ENCODE measurements at regions not wholly inside any gene's neighbourhood (a gene's known extent, or its start where the extent isn't known, plus 50 kb on each side); places are given as distances from the start of the nearest gene placed in this dataset.
"Not testable (repeated sequence)": the region's sequence is repeated elsewhere in the genome, so short reads cannot be mapped to it uniquely, and the experiment has no call there.

DNA sequence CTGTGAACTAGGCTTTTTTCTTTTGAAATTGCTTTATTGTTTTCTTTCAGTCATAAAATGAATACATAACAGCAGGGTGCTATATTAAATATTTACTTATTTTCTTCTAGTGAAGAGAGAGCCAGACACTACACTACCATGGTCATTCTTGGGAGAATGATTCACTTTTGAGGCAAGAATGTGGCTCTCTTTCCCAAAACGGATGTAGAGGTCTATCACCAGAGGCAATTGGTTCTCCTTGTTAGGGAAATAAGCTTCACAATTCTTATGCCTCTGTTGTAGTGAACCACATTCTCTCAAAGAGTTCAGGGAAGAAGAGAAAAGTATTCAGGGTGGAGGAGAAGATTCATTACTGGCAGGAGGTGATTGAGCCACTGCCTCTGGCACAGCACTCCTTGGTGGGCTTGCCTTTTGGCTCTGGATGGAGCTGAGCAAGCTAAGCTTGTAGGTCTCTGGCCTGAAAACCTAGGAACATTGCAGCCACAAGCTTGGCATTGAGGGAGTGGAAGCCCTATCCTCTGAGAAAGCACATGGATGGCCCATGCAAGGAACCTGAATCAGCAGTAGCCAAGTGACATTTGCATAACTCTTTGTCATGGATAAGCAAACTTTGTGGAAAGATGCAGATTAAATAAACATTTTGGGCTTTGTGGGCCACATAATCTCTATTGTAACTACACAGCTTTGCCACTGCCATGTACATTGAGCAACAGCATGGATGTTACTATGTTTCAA is 179.0 kb upstream of the TNC start:
- FAIRE-seq = no peak
- DNase-seq (ENCODE audit: insufficient read length, low spot score) = no peak

DNA sequence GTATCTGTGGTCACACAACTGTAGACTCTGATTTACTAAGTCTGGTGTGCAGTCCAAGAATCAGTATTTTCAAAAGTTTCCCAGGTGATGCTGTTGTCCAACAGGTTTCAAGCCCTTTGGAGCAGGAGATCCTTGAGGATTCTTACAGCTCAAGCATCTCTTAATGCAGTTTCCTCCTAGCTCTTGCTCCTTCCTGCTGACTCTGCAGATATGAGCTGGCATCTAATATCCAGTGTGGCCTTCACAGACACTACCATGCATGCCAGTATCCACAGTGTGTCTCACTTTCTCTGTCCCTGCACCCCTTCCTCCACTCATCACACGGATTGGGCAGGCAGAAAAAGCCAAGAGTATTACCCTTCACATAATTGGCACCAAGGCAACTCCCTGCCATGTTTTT is 182.2 kb upstream of the TNC start:
- DNase-seq (ENCODE audit: insufficient read length, low spot score) = no peak
- FAIRE-seq = no peak

DNA sequence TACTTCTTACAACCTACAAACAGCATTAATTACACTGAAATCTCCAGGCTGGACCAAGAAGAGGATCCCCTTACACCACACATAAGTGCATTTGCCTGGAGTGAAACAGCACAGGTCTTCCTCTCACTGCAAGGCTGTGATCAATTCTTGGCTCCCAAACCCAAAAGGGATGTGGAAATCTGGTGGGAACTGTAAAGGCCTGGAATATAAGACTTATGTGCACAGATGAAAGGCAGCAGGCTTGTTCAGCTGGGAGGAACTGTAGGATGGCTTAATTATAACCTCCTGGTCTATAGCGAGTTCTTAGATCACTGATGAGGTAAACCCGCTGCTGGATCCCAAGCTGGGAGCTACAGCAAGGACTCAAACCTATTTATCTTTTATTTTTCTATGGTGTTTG is 182.9 kb upstream of the TNC start:
- FAIRE-seq = no peak

DNA sequence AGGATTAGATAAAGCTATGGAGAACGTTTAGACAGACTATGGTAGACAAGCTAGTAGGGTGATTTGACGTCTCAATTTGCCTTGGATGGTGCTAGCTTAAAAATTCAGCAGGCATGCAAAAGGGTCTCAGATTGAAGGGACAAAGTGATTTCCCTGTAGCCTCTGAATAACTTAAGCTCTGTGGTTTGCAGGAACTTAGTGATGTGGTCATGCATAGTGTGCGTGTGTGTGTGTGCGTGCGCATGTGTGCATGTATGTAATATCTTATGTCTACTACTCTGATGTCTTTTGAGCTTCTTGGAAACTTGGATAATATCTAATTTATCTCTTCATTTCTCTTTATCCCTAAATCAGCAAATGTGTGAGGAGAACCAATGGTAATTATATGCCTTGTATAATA is 183.6 kb upstream of the TNC start:
- FAIRE-seq (no peak), DNase-seq (ENCODE audit: insufficient read length, low spot score) (no peak)

More for the DNA sequence above, 182.9 kb upstream of the TNC start:
- DNase-seq (ENCODE audit: insufficient read length, low spot score) = no peak

DNA sequence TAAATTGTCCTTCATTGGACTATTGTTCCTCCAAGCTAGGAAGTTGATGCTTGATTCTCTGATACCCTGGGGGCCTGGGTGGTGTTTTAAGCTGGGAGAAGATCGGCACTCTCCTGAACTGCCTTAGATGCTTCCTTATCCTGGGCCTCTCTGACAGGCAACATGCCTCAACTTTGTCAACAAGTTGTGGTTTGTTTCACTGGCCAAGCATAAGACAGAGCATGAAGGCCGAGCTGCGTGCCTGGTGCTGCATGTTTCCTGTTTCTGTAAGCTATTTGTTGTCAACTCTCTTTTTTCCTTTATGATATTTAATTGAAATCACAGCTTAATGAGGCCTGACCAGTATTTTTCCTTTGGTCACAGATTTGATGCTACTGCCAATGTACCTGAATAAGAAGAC is 187.6 kb upstream of the TNC start:
- DNase-seq (ENCODE audit: insufficient read length, low spot score) (no peak), FAIRE-seq (no peak)

DNA sequence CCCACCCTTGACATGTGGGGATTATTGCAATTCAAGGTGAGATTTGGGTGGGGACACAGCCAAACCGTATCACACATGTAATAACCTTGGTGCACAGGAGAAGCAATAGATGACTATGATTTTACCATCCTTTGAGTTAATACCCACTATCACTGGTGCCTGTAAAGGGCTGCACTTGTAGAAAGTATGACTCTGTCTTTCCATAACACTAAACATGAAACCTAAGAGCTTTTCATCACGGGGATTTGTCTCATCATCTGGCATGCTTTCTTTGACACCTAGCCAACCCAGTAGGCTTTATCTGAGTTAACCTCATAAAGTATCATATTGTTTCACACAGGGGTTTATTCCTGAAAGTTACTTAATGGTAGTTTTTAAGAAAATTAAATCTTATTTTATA is 188.9 kb upstream of the TNC start:
- FAIRE-seq (no peak), DNase-seq (ENCODE audit: insufficient read length, low spot score) (no peak)

DNA sequence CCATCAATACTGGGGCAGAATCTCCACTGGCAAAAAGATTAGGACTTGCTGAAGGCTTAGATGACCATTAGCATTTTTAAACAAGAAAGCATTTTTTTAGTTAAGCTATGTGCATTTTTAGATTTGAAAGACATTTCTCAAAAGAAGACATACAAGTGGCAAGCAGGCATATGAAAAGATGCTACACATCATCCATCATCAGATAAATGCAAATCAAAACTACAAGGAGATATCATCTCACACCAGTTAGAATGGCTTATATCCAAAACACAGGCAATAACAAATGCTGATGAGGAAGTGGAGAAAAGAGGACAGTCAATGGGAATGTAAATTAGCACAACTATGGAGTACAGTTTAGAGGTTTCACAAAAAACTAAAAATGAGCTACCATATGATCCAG is 195.6 kb upstream of the TNC start:
- DNase-seq (ENCODE audit: insufficient read length, low spot score) (no peak), FAIRE-seq (no peak)

DNA sequence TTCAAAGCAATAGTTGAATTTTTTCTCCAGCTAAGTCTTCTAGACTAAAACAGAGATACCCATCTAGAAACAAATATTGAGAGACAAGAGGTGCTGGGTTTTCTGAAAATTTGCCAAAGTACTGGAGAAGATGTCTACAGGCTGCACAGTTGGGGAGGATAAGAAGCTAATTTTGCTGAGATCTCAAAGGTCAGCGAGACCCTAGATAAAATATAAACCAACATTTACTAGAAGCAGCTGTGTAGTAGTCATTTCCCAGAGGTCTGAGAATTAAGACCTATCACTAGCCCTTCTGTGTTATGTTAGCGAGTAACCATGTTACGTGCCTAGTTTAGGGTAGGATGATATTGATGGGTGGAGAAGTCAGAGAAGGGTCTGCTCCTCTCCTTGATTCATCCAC is 208.5 kb upstream of the TNC start:
- FAIRE-seq (no peak), DNase-seq (ENCODE audit: insufficient read length, low spot score) (no peak)

DNA sequence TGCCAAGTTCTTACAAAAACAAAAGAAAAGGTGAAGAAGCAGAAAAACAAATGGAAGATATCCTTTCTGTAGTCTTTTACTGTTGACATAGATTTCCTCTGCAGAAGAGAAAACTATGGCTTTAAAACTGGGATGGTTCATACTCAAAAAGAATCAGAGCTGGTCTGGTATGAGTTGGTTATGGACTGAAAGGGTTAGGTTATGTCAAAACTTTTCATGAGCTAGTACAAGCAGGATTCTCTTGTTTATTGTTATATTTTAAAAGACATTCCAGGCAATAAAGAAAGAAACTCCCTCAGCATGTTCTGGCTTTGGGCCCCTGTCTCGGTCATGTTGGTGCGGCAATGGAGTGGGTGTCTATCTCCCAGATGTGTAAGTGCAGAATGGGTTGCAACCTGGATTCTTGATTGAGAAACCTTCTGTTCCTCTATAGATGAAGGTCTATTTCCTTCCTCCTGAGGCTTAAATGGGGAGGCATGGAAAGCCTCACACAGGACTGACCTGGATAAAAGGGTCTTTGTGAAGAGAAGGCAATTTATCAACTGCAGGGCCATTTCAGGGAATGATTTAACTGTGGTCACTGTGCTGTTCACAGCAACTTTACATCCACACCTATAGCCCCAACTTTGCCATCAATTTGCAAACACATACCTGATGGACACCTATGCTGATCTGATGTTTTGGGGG is 209.6 kb upstream of the TNC start:
- FAIRE-seq = no peak

DNA sequence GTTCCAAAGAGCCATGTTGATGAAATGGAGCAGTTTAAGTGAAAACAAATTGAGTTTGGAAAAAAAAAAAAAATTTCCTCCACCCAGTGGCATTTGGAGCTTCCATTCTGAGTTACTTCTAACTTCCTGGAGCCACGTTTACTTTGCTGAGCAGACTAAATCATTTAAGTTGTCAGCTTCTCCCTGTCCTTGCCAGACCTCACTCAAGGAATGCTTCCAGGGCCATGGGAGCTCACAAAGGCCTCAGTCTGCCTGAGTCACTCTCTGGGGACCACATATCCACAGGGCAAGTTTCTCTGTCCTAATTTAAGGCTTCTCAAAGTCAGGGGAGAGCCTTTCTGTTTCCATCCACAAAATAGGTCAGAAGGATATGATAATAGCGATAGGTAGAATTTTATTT is 210.3 kb upstream of the TNC start:
- FAIRE-seq (no peak), DNase-seq (ENCODE audit: insufficient read length, low spot score) (no peak)

More for the DNA sequence above, 209.6 kb upstream of the TNC start:
- no peak for DNase-seq (ENCODE audit: insufficient read length, low spot score)

DNA sequence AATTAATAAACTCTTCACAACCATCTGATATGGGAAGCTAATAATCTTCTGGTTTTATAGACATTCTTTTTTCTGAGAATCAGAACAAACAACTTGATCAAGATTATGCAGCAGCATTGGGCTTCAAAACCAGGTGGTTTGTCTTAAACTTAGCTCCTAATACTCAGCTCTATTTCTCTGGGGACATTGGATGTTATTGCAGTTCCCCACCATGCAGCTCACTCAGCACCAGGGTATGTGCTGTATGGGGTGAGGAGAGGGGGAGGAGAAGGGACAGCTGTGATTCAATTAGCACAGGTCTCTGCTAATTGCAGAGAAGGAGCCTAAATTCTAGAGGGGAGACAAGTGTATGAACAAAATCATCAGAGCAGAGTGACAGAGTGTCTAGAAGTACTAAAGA is 210.7 kb upstream of the TNC start:
- FAIRE-seq (no peak), DNase-seq (ENCODE audit: insufficient read length, low spot score) (no peak)

DNA sequence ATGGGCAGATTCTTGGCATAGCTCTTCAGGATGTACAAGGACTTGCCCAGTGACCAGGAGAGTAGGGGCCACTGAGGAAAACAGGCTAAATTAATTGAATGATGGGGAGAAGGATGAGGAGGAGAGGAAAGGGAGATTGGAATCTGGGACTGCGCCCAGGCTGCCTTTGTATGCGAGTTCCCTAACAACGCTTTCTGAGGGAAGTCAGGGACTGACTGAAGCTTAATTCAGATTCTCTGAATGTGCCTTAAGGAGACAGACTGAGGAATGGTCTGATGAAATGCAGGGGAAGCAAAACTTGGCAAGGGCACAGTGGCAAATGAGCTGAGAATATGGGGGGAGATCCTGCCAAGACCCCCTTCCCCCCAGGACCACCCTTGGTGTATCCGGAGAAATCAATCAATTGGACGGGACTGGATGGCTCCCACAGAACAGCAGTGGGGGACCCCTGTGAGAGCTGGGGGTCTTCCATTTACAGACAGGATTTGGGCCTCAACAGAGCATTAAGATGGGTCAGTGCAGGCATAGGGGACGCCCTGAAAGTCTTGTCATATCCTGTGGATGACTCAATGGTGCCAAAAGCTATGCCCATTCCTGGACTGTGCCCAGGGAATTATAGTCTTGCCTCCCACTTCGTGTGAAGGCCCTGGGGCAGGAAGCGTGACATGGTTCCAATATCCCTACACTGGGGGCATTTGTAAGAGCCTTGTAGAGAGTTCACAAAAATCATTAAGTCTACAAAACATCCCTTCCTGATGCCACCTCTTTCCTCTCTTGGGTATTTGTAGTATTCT is 215.5 kb upstream of the TNC start:
- FAIRE-seq = no peak
- DNase-seq (ENCODE audit: insufficient read length, low spot score) = no peak

DNA sequence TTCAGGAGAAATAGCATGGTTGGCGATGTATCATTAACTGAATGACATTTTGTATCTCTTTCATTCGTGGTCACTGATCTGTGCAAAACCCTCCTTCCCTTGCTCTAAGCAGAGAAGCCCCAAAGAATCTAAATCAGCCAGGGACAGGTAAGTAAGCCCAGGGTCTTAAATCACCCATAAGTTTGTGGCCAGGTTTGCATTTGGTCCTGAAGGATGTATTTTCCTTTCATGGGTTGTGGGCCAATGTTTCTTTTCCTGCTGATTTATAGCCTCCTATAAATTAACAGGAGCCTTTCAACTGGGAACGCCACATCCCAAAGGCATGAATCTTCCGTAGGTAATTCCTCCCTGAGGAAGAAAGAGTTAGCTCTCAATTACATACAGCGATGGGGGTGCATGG is 217.5 kb upstream of the TNC start:
- no peak for DNase-seq (ENCODE audit: insufficient read length, low spot score)
- FAIRE-seq = no peak

DNA sequence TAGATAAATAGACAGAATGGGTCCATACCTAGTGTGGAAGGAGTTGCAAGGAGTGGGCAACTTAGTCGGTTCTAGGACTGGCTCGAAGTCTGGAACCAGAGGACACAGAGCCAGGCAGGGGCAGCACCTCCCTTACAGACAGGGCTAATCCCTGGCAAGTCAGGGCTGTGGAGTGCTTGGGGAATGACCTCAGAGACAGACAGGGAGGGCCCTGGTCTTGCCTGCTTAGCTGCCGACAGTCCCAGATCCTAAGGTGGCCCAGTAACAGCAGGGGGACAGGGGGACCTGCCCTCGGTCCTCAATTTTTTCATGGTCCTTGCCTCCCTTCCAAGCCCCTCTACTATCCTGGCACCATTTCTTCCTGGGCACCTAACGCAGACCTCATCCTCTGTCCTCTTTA is 222.4 kb upstream of the TNC start:
- no peak for DNase-seq (ENCODE audit: insufficient read length, low spot score)
- no peak for FAIRE-seq

DNA sequence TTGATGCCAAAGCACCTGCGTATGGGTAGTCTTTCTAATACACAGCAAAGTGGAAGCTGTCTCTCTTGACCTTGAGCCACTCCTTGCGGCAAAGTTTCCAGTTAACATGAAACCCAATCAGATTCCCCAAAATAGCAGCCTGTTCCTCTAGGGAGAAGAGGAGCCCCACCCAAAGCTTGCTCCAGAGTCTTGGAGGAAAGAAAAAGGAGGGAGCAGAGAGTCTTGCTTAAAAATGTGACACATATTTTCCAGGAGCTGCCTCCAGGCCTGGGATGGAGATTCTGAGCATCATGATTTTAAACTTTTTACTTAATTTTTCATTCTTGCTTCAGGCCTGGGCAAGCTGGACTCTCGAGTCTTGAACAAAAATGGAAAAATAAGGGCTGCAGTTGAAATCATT is 223.5 kb upstream of the TNC start:
- DNase-seq (ENCODE audit: insufficient read length, low spot score) (no peak), FAIRE-seq (no peak)

DNA sequence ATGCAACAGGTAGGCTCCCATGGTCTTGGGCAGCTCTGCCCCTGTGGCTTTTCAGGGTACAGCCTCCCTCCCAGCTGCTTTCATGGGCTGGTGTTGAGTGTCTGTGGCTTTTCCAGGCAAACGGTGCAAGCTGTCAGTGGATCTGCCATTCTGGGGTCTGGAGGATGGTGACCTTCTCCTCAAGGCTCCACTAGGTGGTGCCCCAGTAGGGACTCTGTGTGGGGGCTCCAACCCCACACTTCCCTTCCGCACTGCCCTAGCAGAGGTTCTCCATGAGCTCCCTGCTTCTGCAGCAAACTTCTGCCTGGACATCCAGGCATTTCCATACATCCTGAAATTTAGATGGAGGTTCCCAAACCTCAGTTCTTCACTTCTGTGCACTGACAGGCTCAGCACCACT is 229.8 kb upstream of the TNC start:
- not testable (repeated sequence) for FAIRE-seq; DNase-seq (ENCODE audit: insufficient read length, low spot score)

DNA sequence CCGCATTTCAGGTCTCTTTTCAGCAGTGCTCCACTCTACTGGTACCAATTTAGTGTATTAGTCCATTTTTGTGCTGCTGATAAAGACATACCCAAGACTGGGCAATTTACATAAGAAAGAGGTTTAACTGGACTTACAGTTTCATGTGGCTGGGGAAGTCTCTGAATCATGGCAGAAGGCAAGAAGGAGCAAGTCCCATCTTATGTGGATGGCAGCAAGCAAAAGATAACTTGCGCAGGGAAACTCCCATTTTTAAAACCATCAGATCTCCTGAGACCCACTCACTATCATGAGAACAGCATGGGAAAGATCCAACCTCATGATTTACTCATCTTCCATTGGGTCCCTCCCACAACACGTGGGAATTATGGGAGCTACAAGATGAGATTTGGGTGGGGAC is 231.0 kb upstream of the TNC start:
- not testable (repeated sequence) for DNase-seq (ENCODE audit: insufficient read length, low spot score); FAIRE-seq

DNA sequence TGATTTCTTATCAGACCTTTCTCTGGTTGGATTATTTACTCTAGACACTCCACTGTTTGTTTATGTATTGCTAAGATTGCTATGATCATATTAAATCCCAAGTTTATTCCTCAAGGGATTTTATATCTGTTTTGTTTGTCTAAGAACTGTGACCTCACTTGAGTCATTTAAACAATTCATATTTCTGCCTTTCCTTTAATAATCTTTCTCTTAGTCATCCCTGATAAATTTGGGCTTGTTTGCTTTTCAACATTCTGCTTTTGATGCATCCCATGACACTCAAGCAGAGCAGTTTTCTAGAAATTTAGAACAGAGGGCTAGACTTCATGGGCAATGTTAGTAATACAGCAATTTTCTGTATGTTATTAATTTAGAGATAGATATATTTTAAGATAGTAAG is 231.6 kb upstream of the TNC start:
- no peak for FAIRE-seq
- no peak for DNase-seq (ENCODE audit: insufficient read length, low spot score)

DNA sequence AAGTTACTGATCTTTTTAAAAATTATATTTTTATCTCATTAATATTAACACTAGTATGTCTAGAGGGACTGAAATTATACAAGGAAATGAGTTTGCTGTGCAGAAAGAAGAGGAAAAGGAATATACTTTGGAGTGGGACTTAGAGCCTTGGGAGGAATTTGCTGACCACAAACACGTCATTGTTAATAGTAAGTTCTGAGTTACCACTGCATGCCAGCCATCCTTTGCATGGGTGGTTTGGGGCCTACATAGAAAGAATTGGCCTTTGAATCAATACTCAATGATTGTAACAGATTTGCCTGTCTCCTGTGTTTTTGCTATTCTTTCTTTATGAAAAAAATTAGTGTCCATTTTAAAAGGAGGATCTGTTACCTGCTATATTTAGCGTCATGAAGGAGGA is 232.6 kb upstream of the TNC start:
- FAIRE-seq (no peak), DNase-seq (ENCODE audit: insufficient read length, low spot score) (no peak)

DNA sequence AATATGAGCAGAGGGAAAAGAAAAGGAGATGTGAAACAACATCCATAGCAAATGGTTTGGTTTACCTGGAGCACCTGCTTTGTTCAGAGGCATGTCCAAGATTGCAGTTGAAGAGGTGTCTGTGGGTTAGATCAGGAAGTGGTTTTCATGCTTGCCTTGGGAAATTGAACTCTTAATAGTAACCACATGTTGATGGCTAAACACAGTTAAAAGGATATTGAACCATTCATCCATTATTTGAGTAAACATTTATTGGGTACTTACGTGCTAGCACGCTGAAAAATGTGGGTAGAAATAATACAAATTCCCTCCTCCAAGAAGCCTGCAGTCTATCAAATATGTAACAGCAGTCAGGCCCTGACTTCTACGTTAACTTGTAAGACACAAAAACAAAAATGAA is 235.7 kb upstream of the TNC start:
- no peak for DNase-seq (ENCODE audit: insufficient read length, low spot score)
- FAIRE-seq = no peak

DNA sequence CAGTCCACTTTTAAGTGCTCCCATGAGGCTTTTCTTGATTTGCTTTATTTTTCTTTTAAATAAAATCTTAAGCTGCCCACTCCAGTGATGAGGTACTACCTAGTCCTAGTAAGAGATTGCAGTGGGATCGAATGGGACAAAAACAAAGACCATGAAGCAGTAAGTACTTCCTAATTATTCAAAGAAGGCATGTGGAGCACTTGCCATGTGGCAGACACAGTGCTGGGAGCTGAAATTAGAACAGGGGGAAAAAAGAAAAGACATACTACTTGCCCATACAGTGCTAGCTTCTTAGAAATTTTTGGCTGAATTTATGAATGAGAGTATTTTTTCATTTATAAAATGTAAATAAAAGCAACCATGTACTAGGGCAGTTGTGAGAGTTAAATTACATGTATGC is 239.9 kb upstream of the TNC start:
- no peak for DNase-seq (ENCODE audit: insufficient read length, low spot score)
- no peak for FAIRE-seq
